Heart left ventricle (tissue), 16 donors: ENCODE measurements at regions not wholly inside any gene's neighbourhood (a gene's known extent, or its start where the extent isn't known, plus 50 kb on each side); places are given as distances from the start of the nearest gene placed in this dataset.

ENCODE experiments used
- ATAC-seq, 4 donors: fragments of 200-7000 bp; cut with Tn5 transposase; one replicate each; pipeline ENCODE4 v1.9.1; 2020 to 2022; ENCODE audit warnings: moderate library complexity in 4 of 4, mild to moderate bottlenecking in 3 of 4, moderate number of reproducible peaks in 1 of 4
- DNase-seq, 5 donors: peaks; one replicate each; pipeline ENCODE4 v3.0.0-alpha.2; 2020
- H3K27ac ChIP-seq, 12 donors: fragments of 200-600 bp; sonication (generic) in 4 of 12; one replicate each; pipeline versions ENCODE4 v1.5.0 to v1.8.0; 2016 to 2022; ENCODE audit warnings: mild to moderate bottlenecking in 2 of 12
- H3K27me3 ChIP-seq, 9 donors: fragments of 200-600 bp; sonication (generic) in 2 of 9; one replicate each; pipeline versions ENCODE4 v1.5.1 to v1.8.0; 2016 to 2022; ENCODE audit warnings: mild to moderate bottlenecking in 3 of 9
- H3K36me3 ChIP-seq, 9 donors: fragments of 200-600 bp; sonication (generic) in 2 of 9; one replicate each; pipeline versions ENCODE4 v1.5.0 to v1.8.0; 2018 to 2022; ENCODE audit warnings: mild to moderate bottlenecking in 2 of 9
- H3K4me1 ChIP-seq, 12 donors: fragments of 200-600 bp; sonication (generic) in 4 of 12; one replicate each; pipeline versions ENCODE4 v1.5.0 to v1.8.0; 2016 to 2022; ENCODE audit warnings: mild to moderate bottlenecking in 3 of 12
- H3K4me3 ChIP-seq, 12 donors: fragments of 200-600 bp; sonication (generic) in 4 of 12; one replicate each; pipeline versions ENCODE4 v1.5.0 to v1.8.0; 2017 to 2022; ENCODE audit warnings: mild to moderate bottlenecking in 9 of 12, moderate library complexity in 4 of 12
- H3K9me3 ChIP-seq, 12 donors: fragments of 200-600 bp; sonication (generic) in 4 of 12; one replicate each; pipeline versions ENCODE4 v1.5.0 to v1.8.0; 2016 to 2022; ENCODE audit warnings: mild to moderate bottlenecking in 1 of 12
- CTCF ChIP-seq, 12 donors: fragments of 200-600 bp; sonication (generic) in 4 of 12; IDR thresholded peaks; one replicate each; pipeline versions ENCODE4 v1.5.0 to v1.8.0; 2018 to 2022; ENCODE audit warnings: antibody characterized with exemption in 12 of 12, mild to moderate bottlenecking in 5 of 12
- POLR2A ChIP-seq, 2 donors: fragments of 450-650 bp; IDR thresholded peaks; one replicate each; pipeline ENCODE4 v1.6.1; 2017; ENCODE audit warnings: antibody characterized with exemption in 2 of 2, mild to moderate bottlenecking in 2 of 2, moderate library complexity in 2 of 2
- WGBS, 4 donors: extraction: QIAGEN DNeasy Blood & Tissue Kit in 2 of 4; methylation state at CpG; one replicate each; pipeline versions ENCODE4 v1.1.5 to v1.1.7; 2013 to 2018; 5-methylcytosine and 5-hydroxymethylcytosine counted together
- intact Hi-C, 10 donors: fragments of 100-400 bp; cut with DNase I; formaldehyde crosslinking; loops; one replicate each; pipeline versions ENCODE4 v1.11.1 to v1.14.2; 2022
- donor health status: ischemic (EF 13 %, LVEDD 7.1; RV severe dilation, severe dysfunction).
- donor health status: healthy with polysubstance abuse.
- donor health status: DM: no; HTN: yes; CAD: no.
- donor health status: DM: no; HTN: no; CAD: no.
- donor health status: ischemic (EF 25% LVEDD 6.9; RV normal size, moderate dysfunction).
- donor health status: ischemic (EF 25% LVEDD 5.7; RV mildly dilated, moderate dysfunction).
- donor health status: healthy.
- donor health status: DM: yes; HTN: yes; CAD: no.
- donor health status: ischemic (EF 35%, LVEDD 5.7; RV mildly dilated, moderate dysfunction).
- donor health status: nonischemic (EF 11% LVEDD 7.7; RV severe dilation, severe dysfunction).
- donor health status: DM: yes; HTN: yes; CAD: no.
- donor health status: PGD.
- donor health status: ischemic (EF 29% LVEDD 5.4; RV normal size, mild dysfunction).
- donor health status: nonischemic (EF 23%, LVEDD 6.1; RV moderate dilation, normal function).

DNA sequence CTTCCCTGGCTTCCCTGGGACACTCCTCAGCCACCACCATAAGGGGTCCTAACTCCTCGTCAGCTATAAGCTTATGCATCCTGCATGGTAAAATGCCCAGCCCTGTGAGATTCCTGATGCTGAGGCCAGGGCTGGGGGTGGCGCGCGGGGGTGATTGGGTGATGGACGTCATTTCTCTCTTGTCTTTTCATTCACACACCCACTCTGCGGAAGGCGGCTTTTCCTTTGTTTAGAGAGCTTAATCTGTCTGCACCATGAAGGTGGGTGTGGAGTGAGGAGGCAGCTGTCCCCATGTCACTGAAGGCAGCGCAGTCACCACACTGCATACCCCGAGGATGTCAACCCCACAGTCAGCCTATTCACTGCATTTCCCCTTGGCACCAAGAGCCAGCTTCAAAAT lies 110.0 kb upstream of the NSMCE3 start:
- no peaks in the 10 kb centered on the region for H3K36me3 ChIP-seq
- no peak overlapping the region for H3K4me3 ChIP-seq
- H3K9me3 ChIP-seq, result no peaks in the 10 kb centered on the region
- intact Hi-C loops, result no loop called here
- no peak overlapping the region for H3K27ac ChIP-seq
- no peaks in the 10 kb centered on the region for H3K4me1 ChIP-seq
- WGBS, 4 donors, result 35 to 59% (median 45%) methylated on average over 8 to 9 of the region's 9 CpGs
- ATAC-seq (no peak), DNase-seq (no peak)
- TF ChIP-seq CTCF (IDR thresholded peaks at IDR 0.05), result no peak
- no peak for TF ChIP-seq POLR2A (IDR thresholded peaks at IDR 0.05)
- peaks cover 0 to 4% (median 0%) of the 10 kb centered on the region in 9 donors for H3K27me3 ChIP-seq

DNA sequence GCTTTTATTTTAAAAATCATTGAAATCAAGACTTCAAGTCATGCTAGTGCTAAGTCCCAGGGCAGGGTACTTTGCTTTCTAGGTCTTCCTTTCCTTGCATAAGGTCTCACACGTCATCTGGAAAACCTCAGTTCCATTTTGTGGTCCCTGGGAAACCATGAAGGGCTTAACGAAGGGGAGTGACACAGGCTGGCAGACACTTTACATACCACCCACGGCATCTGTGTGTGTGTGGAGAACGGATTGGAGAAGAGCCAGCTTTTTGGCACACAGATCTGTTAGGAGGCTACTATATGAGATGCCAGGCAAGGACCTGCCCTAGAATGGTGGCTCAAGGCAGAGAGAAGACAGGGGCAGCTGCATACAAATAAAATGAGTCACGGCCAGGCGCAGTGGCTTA lies 107.5 kb upstream of the NSMCE3 start:
- no peak for ATAC-seq
- intact Hi-C loops, result no loop called here

DNA sequence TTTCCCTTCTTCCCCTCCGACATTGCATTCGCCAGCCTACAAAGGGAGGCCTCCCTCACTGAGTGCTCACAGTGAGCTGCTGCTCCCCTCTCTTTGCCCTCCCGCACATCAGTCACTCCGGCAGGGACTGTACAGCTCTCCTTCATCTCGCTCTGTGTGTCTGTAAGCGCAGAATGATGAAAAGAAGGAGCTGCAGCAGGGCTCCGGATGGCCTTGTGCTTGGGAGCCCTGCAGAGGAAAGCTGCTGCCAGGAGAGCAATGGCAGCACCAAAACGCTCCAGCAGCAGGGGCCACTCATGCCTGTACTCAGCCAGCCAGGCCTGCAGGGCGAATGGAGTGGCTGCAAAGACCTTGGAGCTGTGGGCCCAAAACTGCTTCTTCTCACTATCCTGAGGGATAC lies 107.0 kb upstream of the NSMCE3 start:
- no peaks in the 10 kb centered on the region for H3K9me3 ChIP-seq
- H3K36me3 ChIP-seq, result no peaks in the 10 kb centered on the region
- ATAC-seq, result no peak
- no peaks in the 10 kb centered on the region for H3K4me1 ChIP-seq
- H3K27ac ChIP-seq, result no peak overlapping the region
- peaks cover 0 to 4% (median 0%) of the 10 kb centered on the region in 9 donors for H3K27me3 ChIP-seq
- DNase-seq, result no peak
- 66 to 71% (median 69%) methylated on average over 9 of the region's 9 CpGs for WGBS, 4 donors
- intact Hi-C loops, result no loop called here
- TF ChIP-seq CTCF (IDR thresholded peaks at IDR 0.05) (no peak), POLR2A (IDR thresholded peaks at IDR 0.05) (no peak)
- H3K4me3 ChIP-seq, result no peak overlapping the region

More for the DNA sequence above, 107.5 kb upstream of the NSMCE3 start:
- Histone ChIP-seq H3K4me1 (no peaks in the 10 kb centered on the region), H3K36me3 (no peaks in the 10 kb centered on the region), H3K4me3 (no peak overlapping the region), H3K27ac (no peak overlapping the region), H3K27me3 (peaks cover 0 to 4% (median 0%) of the 10 kb centered on the region in 9 donors), H3K9me3 (no peaks in the 10 kb centered on the region)
- TF ChIP-seq CTCF (IDR thresholded peaks at IDR 0.05), result no peak
- no peak for TF ChIP-seq POLR2A (IDR thresholded peaks at IDR 0.05)
- 68 to 72% (median 70%) methylated on average over 6 of the region's 6 CpGs for WGBS, 4 donors
- no peak for DNase-seq

- no peak for TF ChIP-seq CTCF (IDR thresholded peaks at IDR 0.05)
- ATAC-seq (no peak), DNase-seq (no peak)
- Histone ChIP-seq H3K4me3 (no peak overlapping the region), H3K9me3 (peaks cover 0 to 20% (median 16%) of the 10 kb centered on the region in 12 donors), H3K27ac (no peak overlapping the region), H3K4me1 (no peaks in the 10 kb centered on the region), H3K27me3 (peaks cover 0 to 16% (median 0%) of the 10 kb centered on the region in 9 donors), H3K36me3 (no peaks in the 10 kb centered on the region)
- WGBS, 4 donors, result 86 to 95% (median 91%) methylated on average over 3 of the region's 3 CpGs
- intact Hi-C loops, result no loop called here
These were observed 99.6 kb upstream of the NSMCE3 start for GRCh38 chr15:29369261-29369660.
